SW 1271 (cell line): ENCODE measurements at regions not wholly inside any gene's neighbourhood (a gene's known extent, or its start where the extent isn't known, plus 50 kb on each side); places are given as distances from the start of the nearest gene placed in this dataset.
"Not testable (repeated sequence)": the region's sequence is repeated elsewhere in the genome, so short reads cannot be mapped to it uniquely, and the experiment has no call there.

Experiments
- DNase-seq, 2 experiments: peaks; one replicate each; lab custom pipeline; 2025; lab: John Stamatoyannopoulos, UW

GRCh38 chr6:21710216-21710615 lies 116.7 kb downstream of the SOX4 start:
- DNase-seq, result no peak

- DNase-seq, result no peak
These were observed 117.5 kb downstream of the SOX4 start for GRCh38 chr6:21710908-21711627.

GRCh38 chr6:21712213-21712612 lies 118.7 kb downstream of the SOX4 start:
- DNase-seq, result no peak

GRCh38 chr6:21713481-21713880 lies 119.9 kb downstream of the SOX4 start:
- DNase-seq, result no peak

GRCh38 chr6:21715180-21715579 lies 121.6 kb downstream of the SOX4 start:
- no peak for DNase-seq

- DNase-seq, result no peak
These were observed 129.0 kb downstream of the SOX4 start for GRCh38 chr6:21722510-21722909.

- DNase-seq, result no peak
These were observed 133.1 kb downstream of the SOX4 start for GRCh38 chr6:21726676-21727075.

- no peak for DNase-seq
These were observed 134.6 kb downstream of the SOX4 start for GRCh38 chr6:21728141-21728540.

GRCh38 chr6:21729431-21729830 lies 135.9 kb downstream of the SOX4 start:
- no peak for DNase-seq

- no peak for DNase-seq
These were observed 137.0 kb downstream of the SOX4 start for GRCh38 chr6:21730533-21730932.

GRCh38 chr6:21731411-21732031 lies 138.0 kb downstream of the SOX4 start:
- no peak for DNase-seq

GRCh38 chr6:21732032-21732730 lies 138.6 kb downstream of the SOX4 start:
- not testable (repeated sequence) for DNase-seq

GRCh38 chr6:21732731-21733130 lies 139.2 kb downstream of the SOX4 start:
- DNase-seq, result no peak

GRCh38 chr6:21733311-21733710 lies 139.8 kb downstream of the SOX4 start:
- no peak for DNase-seq

GRCh38 chr6:21734204-21734603 lies 140.7 kb downstream of the SOX4 start:
- no peak for DNase-seq

GRCh38 chr6:21738180-21739094 lies 144.9 kb downstream of the SOX4 start:
- DNase-seq, result no peak

- no peak for DNase-seq
These were observed 145.7 kb downstream of the SOX4 start for GRCh38 chr6:21739241-21739640.

- DNase-seq, result no peak
These were observed 146.3 kb downstream of the SOX4 start for GRCh38 chr6:21739838-21740237.

GRCh38 chr6:21740376-21741124 lies 147.0 kb downstream of the SOX4 start:
- no peak for DNase-seq

- no peak for DNase-seq
These were observed 147.9 kb downstream of the SOX4 start for GRCh38 chr6:21741221-21742109.
